ENCODE measurements at regions not wholly inside any gene's neighbourhood (a gene's known extent, or its start where the extent isn't known, plus 50 kb on each side); places are given as distances from the start of the nearest gene placed in this dataset.
"Not testable (repeated sequence)": the region's sequence is repeated elsewhere in the genome, so short reads cannot be mapped to it uniquely, and the experiment has no call there.

- DNase-seq, result not testable (repeated sequence)
These were observed 162.1 kb upstream of the DLX2 start for GRCh38 chr2:172264820-172265219.

DNA sequence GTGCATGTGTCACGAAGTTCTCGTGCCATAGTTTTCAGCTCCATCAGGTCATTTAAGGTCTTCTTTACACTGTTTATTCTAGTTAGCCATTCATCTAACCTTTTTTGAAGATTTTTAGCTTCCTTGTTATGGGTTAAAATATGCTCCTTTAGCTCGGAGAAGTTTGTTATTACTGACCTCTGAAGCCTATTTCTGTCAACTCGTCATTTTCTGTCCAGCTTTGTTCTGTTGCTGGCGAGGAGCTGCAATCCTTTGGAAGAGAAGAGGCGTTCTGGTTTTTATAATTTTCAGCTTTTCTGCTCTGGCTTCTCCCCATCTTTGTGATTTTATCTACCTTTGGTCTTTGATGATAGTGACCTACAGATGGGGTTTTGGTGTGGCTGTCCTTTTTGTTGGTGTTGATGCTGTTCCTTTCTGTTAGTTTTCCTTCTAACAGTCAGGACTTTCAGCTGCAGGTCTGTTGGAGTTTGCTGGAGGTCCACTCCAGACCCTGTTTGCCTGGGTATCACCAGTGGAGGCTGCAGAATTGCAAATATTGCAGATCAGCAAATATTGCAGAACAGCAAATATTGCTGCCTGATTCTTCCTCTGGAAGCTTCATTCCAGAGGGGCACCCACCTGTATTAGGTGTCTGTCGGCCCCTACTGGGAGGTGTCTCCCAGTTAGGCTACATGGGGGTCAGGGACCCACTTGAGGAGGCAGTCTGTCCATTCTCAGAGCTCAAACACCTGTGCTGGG lies 157.7 kb upstream of the ITGA6 start:
- not testable (repeated sequence) for DNase-seq

DNA sequence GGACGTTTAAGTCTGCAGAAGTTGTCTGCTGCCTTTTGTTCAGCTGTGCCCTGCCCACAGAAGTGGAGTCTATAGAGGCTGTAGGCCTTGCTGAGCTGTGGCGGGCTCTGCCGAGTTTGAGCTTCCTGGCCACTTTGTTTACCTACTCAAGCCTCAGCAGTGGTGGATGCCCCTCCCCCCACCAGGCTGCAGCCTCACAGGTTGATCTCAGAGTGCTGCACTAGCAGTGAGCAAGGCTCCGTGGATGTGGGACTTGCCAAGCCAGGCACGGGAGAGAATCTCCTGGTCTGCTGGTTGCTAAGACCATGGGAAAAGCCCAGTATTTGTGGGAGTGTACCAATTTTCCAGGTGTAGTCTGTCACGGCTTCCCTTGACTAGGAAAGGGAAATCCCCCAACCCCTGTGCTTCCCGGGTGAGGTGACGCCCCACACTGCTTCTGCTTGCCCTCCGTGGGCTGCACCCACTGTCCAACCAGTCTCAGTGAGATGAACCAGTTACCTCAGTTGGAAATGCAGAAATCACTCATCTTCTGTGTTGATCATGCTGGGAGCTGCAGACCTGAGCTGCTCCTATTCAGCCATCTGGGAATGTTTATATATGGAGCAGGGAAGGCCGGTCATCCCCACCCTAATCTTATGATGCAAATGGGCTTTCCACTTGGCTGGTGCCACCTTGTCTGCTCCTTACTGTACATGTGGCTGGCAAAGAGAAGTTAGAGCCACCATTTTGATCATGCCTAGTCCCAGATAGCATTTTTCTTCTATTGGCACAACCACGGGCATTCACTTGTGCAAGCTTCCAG lies 156.9 kb upstream of the ITGA6 start:
- DNase-seq, result no peak

- no peak for DNase-seq
These were observed 153.3 kb upstream of the ITGA6 start for GRCh38 chr2:172273910-172274571.

DNA sequence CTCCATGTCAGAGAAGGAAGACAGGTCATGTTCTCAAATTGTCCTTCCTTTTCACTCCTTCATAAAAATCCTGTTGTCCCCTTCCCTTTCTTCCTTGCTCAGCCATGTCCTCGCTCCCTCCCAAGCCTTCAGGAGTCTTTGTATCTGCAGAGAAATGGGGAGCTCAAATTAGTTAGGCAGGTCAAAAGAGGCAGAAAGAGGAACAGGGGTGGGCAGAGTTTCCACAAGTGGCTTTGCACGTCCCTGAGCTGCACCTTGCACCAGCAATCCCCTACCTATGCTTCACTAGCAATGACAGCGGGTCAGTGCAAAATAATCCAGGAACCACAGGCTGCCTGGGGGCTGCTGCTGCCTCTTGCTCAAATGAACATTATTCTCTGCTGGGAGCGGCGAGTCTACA lies 152.1 kb upstream of the ITGA6 start:
- no peak for DNase-seq

- no peak for DNase-seq
These were observed 150.4 kb upstream of the ITGA6 start for GRCh38 chr2:172276961-172277360.

DNA sequence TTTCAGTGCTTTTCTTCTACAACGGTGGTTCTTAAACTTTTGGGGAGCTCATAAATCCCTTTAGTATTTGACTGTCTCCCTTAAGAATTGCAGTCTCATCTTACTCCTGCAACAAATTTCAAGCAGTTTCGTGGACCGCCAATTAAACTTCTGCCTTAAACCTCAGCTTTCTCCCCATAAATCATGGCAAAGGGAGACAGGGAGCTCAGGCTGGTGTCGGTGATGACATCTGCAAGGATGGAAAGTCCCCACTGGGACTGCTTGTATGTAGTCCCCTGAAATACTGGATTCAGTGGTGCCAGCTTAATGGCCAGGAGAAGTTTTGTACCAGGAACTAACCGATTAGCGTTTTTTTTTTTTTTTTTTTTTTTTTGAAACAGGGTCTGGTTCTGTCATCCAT lies 148.7 kb upstream of the ITGA6 start:
- no peak for DNase-seq

DNA sequence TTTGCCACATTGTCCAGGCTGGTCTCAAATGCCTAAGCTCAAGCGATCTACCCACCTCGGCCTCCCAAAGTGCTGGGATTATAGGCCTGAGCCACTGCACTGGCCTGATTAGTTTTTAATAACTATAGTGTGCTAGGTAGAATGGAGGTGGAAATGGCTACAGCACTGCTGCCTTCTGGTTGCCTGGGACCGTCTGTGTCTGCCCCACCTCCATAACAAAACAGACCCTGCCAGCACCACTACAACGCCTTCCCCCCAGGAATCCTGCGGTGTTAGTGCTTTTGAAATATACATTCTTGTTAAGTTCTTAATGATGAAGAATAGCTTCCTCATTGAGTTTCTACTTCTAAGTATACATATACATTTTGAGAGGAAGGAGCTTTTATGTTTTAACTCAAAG lies 148.2 kb upstream of the ITGA6 start:
- no peak for DNase-seq

- no peak for DNase-seq
These were observed 147.6 kb upstream of the ITGA6 start for GRCh38 chr2:172279813-172280212.

- DNase-seq, result no peak
These were observed 146.6 kb upstream of the ITGA6 start for GRCh38 chr2:172280571-172281361.

DNA sequence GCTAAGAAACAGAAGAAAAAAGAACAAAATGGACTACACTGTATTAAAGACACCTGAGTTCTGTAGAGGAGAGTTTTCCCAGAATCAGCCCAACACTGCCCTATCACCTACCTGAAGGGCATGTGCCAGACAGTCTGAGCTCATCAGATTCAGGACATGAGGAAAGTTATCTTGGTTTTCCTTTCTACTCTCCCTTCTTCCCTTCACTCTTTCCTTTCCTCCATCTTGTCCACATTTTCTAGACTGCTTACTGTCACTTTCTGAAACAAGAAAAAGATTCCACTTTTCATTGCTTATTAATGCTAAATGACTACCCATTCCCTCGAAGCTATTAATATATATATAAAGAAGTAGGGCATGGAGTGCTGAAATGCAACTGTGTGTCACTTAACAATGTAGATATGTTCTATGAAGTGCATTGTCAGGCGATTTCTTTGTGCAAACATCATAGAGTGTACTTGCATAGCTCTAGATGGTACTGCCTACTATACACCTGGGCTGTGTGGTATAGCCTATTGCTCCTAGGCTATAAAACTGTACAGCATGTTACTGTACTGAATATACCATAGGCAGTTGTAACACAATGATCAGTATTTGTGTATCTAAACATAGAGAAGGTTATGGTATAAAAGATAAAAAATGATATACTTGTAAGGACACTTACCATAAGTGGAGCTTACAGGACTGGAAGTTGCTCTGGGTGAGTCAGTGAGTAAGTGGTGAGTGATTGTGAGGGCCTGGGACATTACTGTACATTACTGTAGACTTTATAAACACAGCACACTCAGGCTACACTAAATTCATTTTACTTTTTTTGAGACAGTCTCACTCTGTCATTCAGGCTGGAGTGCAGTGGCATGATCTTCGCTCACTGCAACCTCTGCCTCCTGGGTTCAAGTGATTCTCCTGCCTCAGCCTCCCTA lies 145.5 kb upstream of the ITGA6 start:
- DNase-seq, result no peak

GRCh38 chr2:172282944-172283343 lies 144.4 kb upstream of the ITGA6 start:
- no peak for DNase-seq

GRCh38 chr2:172283476-172283875 lies 143.9 kb upstream of the ITGA6 start:
- no peak for DNase-seq

- no peak for DNase-seq
These were observed 143.2 kb upstream of the ITGA6 start for GRCh38 chr2:172284209-172284608.

- DNase-seq, result no peak
These were observed 142.3 kb upstream of the ITGA6 start for GRCh38 chr2:172285010-172285621.

GRCh38 chr2:172285760-172286159 lies 141.6 kb upstream of the ITGA6 start:
- no peak for DNase-seq

DNA sequence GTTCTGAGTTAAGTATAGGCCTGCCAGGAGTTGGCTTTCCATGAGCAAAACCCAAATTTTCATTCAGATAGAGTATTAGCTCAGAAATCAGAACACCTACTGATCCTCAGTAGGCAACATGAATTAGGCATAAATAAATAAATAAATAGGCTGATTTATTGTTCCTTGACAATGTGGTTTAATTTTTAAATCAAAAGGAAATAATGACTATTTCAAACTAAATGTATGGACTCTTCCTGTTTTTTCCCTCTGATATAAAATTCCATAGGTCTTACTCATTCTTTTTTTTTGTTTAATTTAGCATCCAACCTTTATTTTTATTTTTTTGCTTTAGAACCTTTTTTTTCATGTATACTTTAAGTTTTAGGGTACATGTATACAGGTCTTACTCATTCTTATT lies 140.2 kb upstream of the ITGA6 start:
- DNase-seq, result no peak

- DNase-seq, result no peak
These were observed 139.6 kb upstream of the ITGA6 start for GRCh38 chr2:172287605-172288315.

GRCh38 chr2:172288603-172289002 lies 138.8 kb upstream of the ITGA6 start:
- no peak for DNase-seq

GRCh38 chr2:172293952-172294351 lies 133.4 kb upstream of the ITGA6 start:
- no peak for DNase-seq

- DNase-seq, result no peak
These were observed 132.4 kb upstream of the ITGA6 start for GRCh38 chr2:172294983-172295382.
